ENCODE measurements at regions not wholly inside any gene's neighbourhood (a gene's known extent, or its start where the extent isn't known, plus 50 kb on each side); places are given as distances from the start of the nearest gene placed in this dataset.

DNA sequence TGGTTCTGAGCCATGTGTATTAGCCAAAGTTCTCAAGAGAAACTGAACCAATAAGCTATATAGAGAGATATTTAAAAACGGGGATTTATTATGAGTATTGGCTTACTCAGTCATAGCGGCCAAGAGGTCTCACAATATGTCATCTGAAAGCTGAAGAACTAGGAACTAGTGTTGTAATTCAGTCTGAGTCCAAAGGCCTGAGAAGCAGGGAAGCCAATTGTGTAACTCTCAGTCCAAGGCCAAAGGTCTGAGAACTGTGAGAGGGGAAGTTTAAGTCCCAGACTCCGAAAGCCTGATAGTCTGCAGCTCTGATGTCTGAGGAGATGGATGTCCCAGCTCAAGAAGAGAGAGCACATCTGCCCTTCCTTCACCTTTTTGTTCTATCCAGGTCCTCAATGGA is 344.8 kb upstream of the USP15 start:
- no peak for DNase-seq
- H3K27me3 ChIP-seq (replicated peaks; ENCODE audit: insufficient read depth) = no peaks in the 10 kb centered on the region
- no peaks in the 10 kb centered on the region for H3K4me1 ChIP-seq (ENCODE audit: insufficient read depth)
- H3K9ac ChIP-seq = no peak overlapping the region
- H3K27ac ChIP-seq = no peak overlapping the region
- H3K79me2 ChIP-seq (ENCODE audit: insufficient read depth) = no peaks in the 10 kb centered on the region
- H3K9me3 ChIP-seq (ENCODE audit: low read depth) = no peaks in the 10 kb centered on the region
- TF ChIP-seq EZH2phosphoT487 (IDR thresholded peaks at IDR 0.05; ENCODE audit: insufficient read depth, low read depth) (no peak), EZH2 (IDR thresholded peaks at IDR 0.05; ENCODE audit: insufficient read depth, poor library complexity, severe bottlenecking) (no peak)
- no peaks in the 10 kb centered on the region for H4K20me1 ChIP-seq (ENCODE audit: insufficient read depth)
- H3F3A ChIP-seq (ENCODE audit: insufficient read depth) = no peaks in the 10 kb centered on the region
- H3K4me2 ChIP-seq (ENCODE audit: unreplicated experiment) = no peak overlapping the region
- H2AFZ ChIP-seq = no peak overlapping the region
- no peaks in the 10 kb centered on the region for H3K9me2 ChIP-seq (ENCODE audit: insufficient read depth)
- 36 to 48% methylated on average over 3 of the region's 3 CpGs for WGBS, 2 experiments (ENCODE audit: low coverage in 1 of 2, low lambda C conversion rate in 2 of 2, missing lambda C conversion rate in 2 of 2)
- no peak overlapping the region for H3K4me3 ChIP-seq
- in situ Hi-C loops (cut with MboI) = no loop called here
- H3K36me3 ChIP-seq (ENCODE audit: low read depth) = no peaks in the 10 kb centered on the region

DNA sequence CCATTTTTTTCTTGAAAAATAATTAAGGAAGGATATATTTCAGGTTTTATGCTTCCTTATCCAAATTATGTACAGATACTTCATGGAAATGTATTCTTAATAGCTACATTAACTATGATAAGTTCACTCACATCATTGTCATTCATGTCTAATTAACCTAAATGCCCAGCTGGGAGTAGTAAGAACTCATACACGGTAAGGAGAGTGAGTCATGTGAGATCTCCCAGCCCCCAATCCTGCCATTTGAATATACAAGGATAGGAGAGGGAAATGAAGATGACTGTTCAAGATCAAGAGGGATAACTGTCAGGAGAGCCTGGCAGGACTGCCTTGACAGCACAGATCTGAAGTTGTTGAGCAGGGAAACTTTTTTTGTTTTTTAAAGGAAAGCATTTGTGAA is 343.4 kb upstream of the USP15 start:
- no peaks in the 10 kb centered on the region for H4K20me1 ChIP-seq (ENCODE audit: insufficient read depth)

DNA sequence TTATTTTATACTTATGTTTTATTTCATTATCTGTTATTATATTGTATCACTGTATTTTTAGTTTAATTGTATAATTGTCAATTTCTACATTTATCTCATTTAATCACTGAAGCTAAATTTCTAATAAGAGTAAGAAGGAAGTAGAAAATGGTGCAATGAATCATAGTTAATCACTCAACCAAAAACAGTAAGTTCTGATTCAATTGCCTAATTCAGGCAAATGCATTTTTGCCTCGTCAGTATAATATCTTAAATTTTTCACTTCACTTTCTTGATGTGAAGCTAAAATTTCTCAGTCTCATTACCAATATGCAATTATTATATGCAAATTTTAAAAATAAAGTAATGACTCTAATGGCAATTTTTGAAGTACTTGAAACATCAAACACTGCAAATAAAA is 340.5 kb upstream of the USP15 start:
- Histone ChIP-seq H3K9ac (no peak overlapping the region), H3K36me3 (ENCODE audit: low read depth) (no peaks in the 10 kb centered on the region), H3K27me3 (replicated peaks; ENCODE audit: insufficient read depth) (no peaks in the 10 kb centered on the region), H2AFZ (no peak overlapping the region), H3K79me2 (ENCODE audit: insufficient read depth) (no peaks in the 10 kb centered on the region), H3K4me3 (no peak overlapping the region), H3K9me2 (ENCODE audit: insufficient read depth) (no peaks in the 10 kb centered on the region), H3K4me1 (ENCODE audit: insufficient read depth) (no peaks in the 10 kb centered on the region), H3K9me3 (ENCODE audit: low read depth) (no peaks in the 10 kb centered on the region), H3K4me2 (ENCODE audit: unreplicated experiment) (no peak overlapping the region), H3F3A (ENCODE audit: insufficient read depth) (no peaks in the 10 kb centered on the region), H4K20me1 (ENCODE audit: insufficient read depth) (no peaks in the 10 kb centered on the region), H3K27ac (no peak overlapping the region)
- TF ChIP-seq EZH2 (IDR thresholded peaks at IDR 0.05; ENCODE audit: insufficient read depth, poor library complexity, severe bottlenecking) (no peak), EZH2phosphoT487 (IDR thresholded peaks at IDR 0.05; ENCODE audit: insufficient read depth, low read depth) (no peak)
- 40 to 42% methylated on average over 1 of the region's 1 CpG for WGBS, 2 experiments (ENCODE audit: low coverage in 1 of 2, low lambda C conversion rate in 2 of 2, missing lambda C conversion rate in 2 of 2)
- in situ Hi-C loops (cut with MboI) = no loop called here
- DNase-seq = no peak

More for the DNA sequence above, 343.4 kb upstream of the USP15 start:
- Histone ChIP-seq H3K9ac (no peak overlapping the region), H3K4me2 (ENCODE audit: unreplicated experiment) (no peak overlapping the region), H3K27ac (no peak overlapping the region), H3F3A (ENCODE audit: insufficient read depth) (no peaks in the 10 kb centered on the region), H3K4me1 (ENCODE audit: insufficient read depth) (no peaks in the 10 kb centered on the region), H3K27me3 (replicated peaks; ENCODE audit: insufficient read depth) (no peaks in the 10 kb centered on the region), H3K9me3 (ENCODE audit: low read depth) (no peaks in the 10 kb centered on the region), H3K36me3 (ENCODE audit: low read depth) (no peaks in the 10 kb centered on the region), H2AFZ (no peak overlapping the region), H3K4me3 (no peak overlapping the region), H3K79me2 (ENCODE audit: insufficient read depth) (no peaks in the 10 kb centered on the region), H3K9me2 (ENCODE audit: insufficient read depth) (no peaks in the 10 kb centered on the region)
- in situ Hi-C loops (cut with MboI) = no loop called here
- no peak for TF ChIP-seq EZH2phosphoT487 (IDR thresholded peaks at IDR 0.05; ENCODE audit: insufficient read depth, low read depth)
- TF ChIP-seq EZH2 (IDR thresholded peaks at IDR 0.05; ENCODE audit: insufficient read depth, poor library complexity, severe bottlenecking) = no peak
- 0 to 2% methylated on average over 1 of the region's 1 CpG for WGBS, 2 experiments (ENCODE audit: low coverage in 1 of 2, low lambda C conversion rate in 2 of 2, missing lambda C conversion rate in 2 of 2)
- DNase-seq = no peak

DNA sequence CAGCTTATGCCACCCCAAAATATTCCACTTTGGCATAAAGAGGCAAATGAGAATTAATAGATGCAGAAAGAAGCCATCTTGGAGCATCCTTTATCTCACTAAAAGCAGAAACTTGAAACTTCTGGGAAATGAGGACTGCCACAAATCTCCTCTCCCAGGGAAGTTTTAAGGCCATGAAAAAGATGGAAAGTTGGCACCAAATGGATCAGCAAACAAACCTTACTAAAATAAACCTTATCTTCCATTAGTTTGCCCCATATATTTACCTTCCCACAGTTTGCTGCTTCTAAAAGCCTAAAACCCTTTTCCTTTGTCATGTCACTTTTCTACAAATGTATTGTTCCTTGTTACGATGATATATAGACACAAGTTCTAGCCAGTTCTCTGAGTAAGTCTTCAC is 340.0 kb upstream of the USP15 start:
- no peak overlapping the region for H3K9ac ChIP-seq
- no peaks in the 10 kb centered on the region for H3K79me2 ChIP-seq (ENCODE audit: insufficient read depth)
- no peaks in the 10 kb centered on the region for H3K4me1 ChIP-seq (ENCODE audit: insufficient read depth)
- H3K27me3 ChIP-seq (replicated peaks; ENCODE audit: insufficient read depth) = no peaks in the 10 kb centered on the region
- no peaks in the 10 kb centered on the region for H3F3A ChIP-seq (ENCODE audit: insufficient read depth)
- 67 to 81% methylated on average over 1 of the region's 1 CpG for WGBS, 2 experiments (ENCODE audit: low coverage in 1 of 2, low lambda C conversion rate in 2 of 2, missing lambda C conversion rate in 2 of 2)
- H3K27ac ChIP-seq = no peak overlapping the region
- H3K36me3 ChIP-seq (ENCODE audit: low read depth) = no peaks in the 10 kb centered on the region
- no peak for DNase-seq
- no peak overlapping the region for H3K4me2 ChIP-seq (ENCODE audit: unreplicated experiment)
- no peaks in the 10 kb centered on the region for H3K9me2 ChIP-seq (ENCODE audit: insufficient read depth)
- H3K4me3 ChIP-seq = no peak overlapping the region
- no peak for TF ChIP-seq EZH2phosphoT487 (IDR thresholded peaks at IDR 0.05; ENCODE audit: insufficient read depth, low read depth)
- no peak for TF ChIP-seq EZH2 (IDR thresholded peaks at IDR 0.05; ENCODE audit: insufficient read depth, poor library complexity, severe bottlenecking)
- no peaks in the 10 kb centered on the region for H3K9me3 ChIP-seq (ENCODE audit: low read depth)
- in situ Hi-C loops (cut with MboI) = no loop called here
- H4K20me1 ChIP-seq (ENCODE audit: insufficient read depth) = no peaks in the 10 kb centered on the region
- no peak overlapping the region for H2AFZ ChIP-seq

DNA sequence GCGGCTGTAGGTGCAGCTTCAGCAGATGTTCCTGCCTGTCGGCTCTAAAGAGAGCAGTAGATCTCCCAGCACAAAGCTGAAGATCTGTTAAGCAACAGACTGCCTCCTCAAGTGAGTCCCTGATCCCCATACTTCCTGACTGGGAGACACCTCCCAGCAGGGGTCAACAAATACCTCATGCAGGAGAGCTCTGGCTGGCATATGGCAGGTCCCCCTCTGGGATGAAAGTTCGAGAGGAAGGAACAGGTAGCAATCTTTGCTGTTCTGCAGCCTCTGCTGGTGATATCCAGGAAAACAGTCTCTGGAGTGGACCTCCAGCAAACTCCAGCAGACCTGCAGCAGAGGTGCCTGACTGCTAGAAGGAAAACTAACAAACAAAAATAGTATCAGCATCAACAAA is 337.1 kb upstream of the USP15 start:
- H2AFZ ChIP-seq = no peak overlapping the region
- no peaks in the 10 kb centered on the region for H3K9me3 ChIP-seq (ENCODE audit: low read depth)
- no peak overlapping the region for H3K9ac ChIP-seq
- no peaks in the 10 kb centered on the region for H3K79me2 ChIP-seq (ENCODE audit: insufficient read depth)
- no peak overlapping the region for H3K4me3 ChIP-seq
- in situ Hi-C loops (cut with MboI) = no loop called here
- H4K20me1 ChIP-seq (ENCODE audit: insufficient read depth) = no peaks in the 10 kb centered on the region
- H3K27ac ChIP-seq = no peak overlapping the region
- H3K36me3 ChIP-seq (ENCODE audit: low read depth) = no peaks in the 10 kb centered on the region
- H3F3A ChIP-seq (ENCODE audit: insufficient read depth) = no peaks in the 10 kb centered on the region
- TF ChIP-seq EZH2 (IDR thresholded peaks at IDR 0.05; ENCODE audit: insufficient read depth, poor library complexity, severe bottlenecking) (no peak), EZH2phosphoT487 (IDR thresholded peaks at IDR 0.05; ENCODE audit: insufficient read depth, low read depth) (no peak)
- H3K27me3 ChIP-seq (replicated peaks; ENCODE audit: insufficient read depth) = no peaks in the 10 kb centered on the region
- DNase-seq = no peak
- H3K9me2 ChIP-seq (ENCODE audit: insufficient read depth) = no peaks in the 10 kb centered on the region
- 28 to 40% methylated on average over 3 of the region's 3 CpGs for WGBS, 2 experiments (ENCODE audit: low coverage in 1 of 2, low lambda C conversion rate in 2 of 2, missing lambda C conversion rate in 2 of 2)
- H3K4me1 ChIP-seq (ENCODE audit: insufficient read depth) = no peaks in the 10 kb centered on the region
- no peak overlapping the region for H3K4me2 ChIP-seq (ENCODE audit: unreplicated experiment)
